GM21528 (cell line): ENCODE measurements at regions not wholly inside any gene's neighbourhood (a gene's known extent, or its start where the extent isn't known, plus 50 kb on each side); places are given as distances from the start of the nearest gene placed in this dataset.
A peak's percentile ranks its signal among the peaks of the same experiment; 100 is the strongest.

Experiments
- ATAC-seq: cut with Tn5 transposase; IDR thresholded peaks from one replicate; pipeline ENCODE4 v1.9.1; 2021; ENCODE audit warnings: mild to moderate bottlenecking, moderate library complexity; ENCODE audit not compliant: unreplicated experiment, low FRiP score

GRCh38 chr6:137687818-137688217, 179.2 kb upstream of the TNFAIP3 start:
- ATAC-seq, result no peak

DNA sequence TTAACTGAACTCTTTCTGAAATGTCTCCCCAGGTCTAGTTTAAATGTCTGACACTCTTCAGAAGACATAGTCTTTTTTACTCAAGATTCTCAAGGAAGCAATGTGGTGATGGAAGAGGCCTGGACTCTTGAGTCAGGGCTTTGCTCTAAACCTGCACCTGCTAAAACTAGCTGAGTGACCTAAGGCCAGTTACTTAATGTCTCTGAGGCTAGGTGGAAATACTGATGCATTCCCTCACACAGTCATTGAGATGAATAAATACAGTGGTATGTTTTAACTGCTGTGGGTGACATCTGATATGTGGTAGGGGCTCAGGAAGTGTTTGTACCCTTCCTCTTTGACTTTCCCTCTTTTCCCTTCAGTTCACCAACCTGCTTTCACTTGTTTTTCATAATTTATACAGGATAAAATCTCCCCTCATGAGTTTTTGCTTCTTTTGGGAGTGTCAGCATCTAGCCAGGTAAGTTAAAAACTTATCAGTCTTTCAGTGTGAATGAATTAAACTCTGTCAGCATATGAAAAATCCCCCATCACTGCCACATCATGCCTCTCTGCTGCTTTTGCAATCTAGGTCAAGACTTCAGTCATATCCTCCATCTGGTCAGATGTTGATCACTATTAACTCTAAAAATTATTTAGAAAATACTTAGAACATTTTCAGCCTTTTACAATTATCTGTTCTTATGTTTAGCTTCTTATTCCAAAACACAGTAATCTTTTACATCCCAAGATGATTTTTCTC, 178.7 kb upstream of the TNFAIP3 start:
- no peak for ATAC-seq

- no peak for ATAC-seq
Observed at GRCh38 chr6:137689377-137689776, 177.7 kb upstream of the TNFAIP3 start.

DNA sequence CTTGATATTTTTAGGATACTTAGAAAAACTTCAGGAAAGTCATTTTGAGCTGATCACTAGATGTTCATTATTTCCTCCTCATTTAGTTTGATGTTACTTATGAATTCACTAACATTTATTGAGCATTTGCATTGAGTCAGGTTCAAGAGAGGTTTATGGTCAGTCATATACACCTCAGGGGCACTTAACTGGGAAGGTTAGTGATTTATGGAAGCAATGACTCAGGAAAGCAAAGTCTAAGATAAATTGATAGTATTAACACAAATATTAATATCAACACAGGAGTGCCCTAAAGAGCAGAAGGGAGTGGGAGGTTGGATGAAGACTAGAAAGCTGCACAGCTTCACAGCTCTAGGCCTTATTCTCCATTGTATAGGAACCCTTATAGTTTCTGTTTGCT, 177.0 kb upstream of the TNFAIP3 start:
- no peak for ATAC-seq

DNA sequence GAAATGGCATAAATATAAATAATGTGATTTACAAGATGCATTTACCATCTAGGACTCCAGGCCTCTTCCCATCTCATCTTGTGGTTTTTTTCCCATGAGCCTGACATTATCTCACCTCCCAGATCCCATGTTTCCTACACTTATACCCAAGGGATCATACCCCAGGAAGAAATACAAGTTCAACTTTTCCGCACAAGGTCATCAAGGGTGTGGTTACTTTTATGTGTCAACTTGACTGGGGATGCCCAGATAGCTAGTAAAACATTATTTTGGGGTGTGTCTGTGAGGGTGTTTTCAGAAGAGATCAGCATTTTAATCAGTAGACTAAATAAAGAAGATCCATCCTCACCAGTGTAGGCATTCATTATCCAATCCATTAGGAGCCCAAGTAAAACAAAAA, 176.3 kb upstream of the TNFAIP3 start:
- ATAC-seq, result no peak

DNA sequence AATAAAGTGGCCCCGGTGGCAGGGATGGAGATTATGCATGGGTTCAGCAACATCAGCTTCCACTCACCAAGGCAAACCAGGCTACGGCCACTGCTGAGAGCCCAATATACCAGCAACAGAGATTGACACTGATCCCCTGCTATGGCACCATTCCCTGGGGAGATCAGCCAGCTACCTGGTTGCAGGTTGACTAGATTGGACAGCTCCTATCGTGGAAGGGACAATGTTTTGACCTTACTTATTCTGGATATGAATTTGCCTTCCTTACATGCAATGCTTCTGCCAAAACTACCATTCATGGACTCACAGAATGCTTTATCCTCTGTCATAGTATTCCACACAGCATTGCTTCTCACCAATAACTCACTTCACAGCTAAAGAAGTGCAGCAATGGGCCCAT, 174.8 kb upstream of the TNFAIP3 start:
- ATAC-seq, result no peak

GRCh38 chr6:137692806-137693205, 174.3 kb upstream of the TNFAIP3 start:
- ATAC-seq, result no peak

- ATAC-seq, result no peak
Observed at GRCh38 chr6:137693711-137694110, 173.3 kb upstream of the TNFAIP3 start.

GRCh38 chr6:137696765-137697164, 170.3 kb upstream of the TNFAIP3 start:
- ATAC-seq, result no peak

DNA sequence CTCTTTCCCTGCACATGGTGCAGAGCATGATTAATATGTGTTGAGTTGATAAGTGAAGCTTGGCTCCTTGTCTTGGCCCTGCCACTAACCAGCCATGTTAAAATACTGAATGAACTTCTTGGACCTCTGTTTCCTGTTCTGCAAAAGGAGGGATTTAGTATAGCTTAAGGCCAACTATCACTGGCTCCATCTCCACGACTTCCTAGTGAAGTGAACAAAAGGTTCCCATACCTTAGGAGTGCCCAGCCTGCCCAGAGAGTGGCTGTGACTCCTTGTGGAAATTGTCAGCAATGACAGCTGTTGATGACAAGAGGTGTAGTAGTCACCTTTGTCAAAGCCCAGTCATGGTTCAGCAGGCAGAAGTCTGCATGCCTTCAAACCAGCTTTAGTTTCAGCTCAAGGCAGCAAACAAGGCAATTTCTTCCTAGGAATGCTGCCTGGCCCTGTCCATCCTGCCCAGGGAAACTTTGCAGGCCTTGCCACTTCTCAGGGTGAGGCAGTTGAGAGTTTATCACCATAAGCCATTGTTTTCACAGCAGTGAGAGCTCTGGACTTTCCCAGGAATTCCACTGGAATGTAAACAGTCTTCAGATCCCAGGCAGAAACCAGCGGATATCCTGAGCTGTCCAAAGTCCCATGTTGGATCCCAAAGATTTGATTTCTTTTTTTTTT, 169.7 kb upstream of the TNFAIP3 start:
- ATAC-seq, result no peak

GRCh38 chr6:137698636-137699030, 168.4 kb upstream of the TNFAIP3 start:
- no peak for ATAC-seq

- ATAC-seq, result no peak
Observed at GRCh38 chr6:137699031-137699683, 167.9 kb upstream of the TNFAIP3 start.

DNA sequence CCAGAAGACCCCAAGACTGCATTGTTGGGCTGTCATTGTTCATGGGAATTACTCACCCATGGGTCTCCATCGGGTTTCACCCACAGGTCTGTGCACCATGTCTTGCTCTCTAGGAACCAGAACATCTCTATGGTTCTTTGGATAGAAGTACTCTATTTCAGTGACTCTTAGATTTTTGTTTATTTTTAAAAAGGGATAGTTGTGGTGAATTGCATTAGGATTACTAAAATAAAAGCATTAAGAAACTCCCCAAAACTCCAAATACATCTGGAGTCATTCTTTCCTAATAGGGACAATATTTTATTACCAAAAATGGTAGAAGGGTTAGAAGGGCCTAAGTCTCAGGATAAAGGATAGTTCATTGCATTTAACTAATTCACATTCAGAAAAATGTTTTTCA, 166.9 kb upstream of the TNFAIP3 start:
- no peak for ATAC-seq

DNA sequence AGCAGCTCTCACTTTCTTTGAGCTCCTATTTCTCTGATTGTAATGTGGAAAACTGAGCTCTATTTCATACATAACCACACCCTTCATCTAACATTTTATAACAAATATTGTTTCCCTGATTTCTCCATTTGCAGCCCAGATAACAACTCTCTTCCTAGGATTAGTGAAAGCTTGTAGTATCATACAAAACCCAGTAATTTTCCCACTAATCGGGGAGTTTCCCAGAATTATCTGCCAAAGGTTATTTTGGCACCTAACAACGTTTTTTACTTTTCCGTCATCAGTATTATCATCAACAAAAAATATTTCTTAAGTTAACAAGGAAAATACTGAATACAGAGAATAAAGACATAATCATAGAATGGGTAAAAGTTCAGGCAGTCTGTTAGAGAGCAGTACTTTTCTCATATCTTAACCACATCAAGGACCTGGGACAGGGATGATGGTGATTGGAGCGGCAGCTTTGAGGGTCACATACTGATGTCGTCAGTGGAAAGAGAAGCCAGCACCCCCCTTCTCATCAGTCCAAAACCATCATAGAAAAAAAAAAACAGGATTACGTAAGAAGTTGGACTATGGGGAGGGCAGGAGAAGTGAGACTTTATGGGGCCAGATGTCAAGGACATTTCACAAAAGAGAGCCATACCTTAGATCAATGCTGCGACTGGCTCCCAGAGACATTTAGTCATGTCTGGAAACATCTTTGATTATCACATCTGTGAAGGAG, 166.1 kb upstream of the TNFAIP3 start:
- ATAC-seq, result no peak

DNA sequence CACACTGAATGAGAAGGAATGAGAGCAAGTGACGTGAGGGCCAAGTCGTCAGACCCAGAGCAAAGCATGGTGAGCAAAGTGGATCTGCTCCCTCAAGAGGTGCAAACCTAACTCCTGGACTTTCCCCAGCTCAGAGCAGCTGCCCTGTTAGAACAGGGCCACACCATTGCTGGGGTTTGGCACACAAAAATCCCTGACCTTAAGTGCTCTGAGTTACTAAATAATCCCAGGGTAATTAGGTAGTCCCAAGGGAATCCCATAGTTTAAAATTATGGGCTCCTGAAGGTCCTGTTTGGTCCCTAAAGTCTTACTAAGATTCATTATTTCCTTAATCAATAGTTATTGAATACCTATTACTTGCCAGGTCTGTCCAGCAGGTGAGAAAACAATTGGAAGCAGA, 165.1 kb upstream of the TNFAIP3 start:
- no peak for ATAC-seq

DNA sequence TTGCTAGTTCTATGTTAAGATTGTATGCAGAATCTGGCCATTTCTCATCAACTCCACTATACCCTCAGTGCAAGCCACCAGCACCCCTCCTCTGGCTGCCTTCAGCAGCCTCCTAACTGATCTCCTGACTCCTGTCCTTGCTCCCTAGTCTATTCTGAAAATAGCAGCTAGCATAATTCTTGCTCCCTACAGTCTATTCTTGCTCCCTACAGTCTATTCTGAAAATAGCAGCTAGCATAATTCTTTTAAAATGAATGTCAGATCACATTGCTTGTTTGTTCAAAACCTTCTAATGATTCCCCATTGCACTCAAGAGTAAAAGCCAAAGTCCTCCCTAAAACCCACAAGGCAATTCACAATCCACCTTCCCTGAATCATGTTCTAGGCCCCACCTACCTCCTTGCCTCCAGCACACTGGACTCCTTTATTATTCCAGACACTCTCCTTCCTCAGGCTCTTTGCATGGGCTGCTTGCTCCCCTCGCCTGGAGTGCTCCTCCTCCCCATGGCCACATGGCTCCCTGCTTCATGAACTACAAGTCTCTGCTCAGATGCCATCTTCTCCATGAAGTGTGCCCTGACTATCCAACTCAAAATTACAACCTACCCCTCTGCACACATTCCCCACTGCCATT, 164.2 kb upstream of the TNFAIP3 start:
- ATAC-seq, result no peak

- ATAC-seq, result no peak
Observed at GRCh38 chr6:137704802-137705159, 162.3 kb upstream of the TNFAIP3 start.

GRCh38 chr6:137705160-137706082, 161.6 kb upstream of the TNFAIP3 start:
- peak; percentile 44 for ATAC-seq

GRCh38 chr6:137706083-137706750, 160.8 kb upstream of the TNFAIP3 start:
- no peak for ATAC-seq
